ENCODE measurements at regions not wholly inside any gene's neighbourhood (a gene's known extent, or its start where the extent isn't known, plus 50 kb on each side); places are given as distances from the start of the nearest gene placed in this dataset.

- no peak overlapping the region for H3K4me2 ChIP-seq (ENCODE audit: insufficient read depth in 1 of 2, low read depth in 2 of 2, low read length in 2 of 2)
- ChIA-PET CTCF (ENCODE audit: partially characterized antibody) (no interaction called here), POLR2A (ENCODE audit: partially characterized antibody) (no interaction called here)
- H2BK120ac ChIP-seq (replicated peaks; ENCODE audit: low read depth, low read length) = no peak overlapping the region
- H3K18ac ChIP-seq (ENCODE audit: extremely low read depth, low read length) = no peak overlapping the region
- H2AK5ac ChIP-seq (ENCODE audit: low read depth, low read length) = no peak overlapping the region
- H3K27me3 ChIP-seq (replicated peaks in 1 of 4; ENCODE audit: control insufficient read depth in 3 of 4, extremely low read depth in 1 of 4, insufficient read depth in 3 of 4, low read length in 3 of 4) = no peaks in the 10 kb centered on the region
- H3K9me3 ChIP-seq (ENCODE audit: insufficient read depth in 2 of 2, low read depth in 1 of 2, low read length in 1 of 2) = no peaks in the 10 kb centered on the region
- no peak overlapping the region for H3K4me3 ChIP-seq (ENCODE audit: extremely low read depth in 1 of 4, insufficient read depth in 2 of 4, low read depth in 3 of 4, low read length in 4 of 4)
- no peak overlapping the region for H3K27ac ChIP-seq (ENCODE audit: low read depth, low read length)
- H4K5ac ChIP-seq (ENCODE audit: insufficient read length, low read depth, low read length) = no peak overlapping the region
- 100% methylated on average over 1 of the region's 1 CpG; no CpG with 5 or more reads in 1 of the 2 experiments for WGBS, 2 experiments (ENCODE audit: extremely low coverage in 1 of 2, insufficient coverage in 1 of 2, insufficient read length in 1 of 2, insufficient replicate concordance in 2 of 2, low coverage in 1 of 2, low lambda C conversion rate in 2 of 2, missing lambda C conversion rate in 1 of 2)
- H3K4ac ChIP-seq (replicated peaks; ENCODE audit: insufficient read length, low read depth, low read length) = no peak overlapping the region
- H2BK5ac ChIP-seq (ENCODE audit: low read depth, low read length) = no peak overlapping the region
- H3K23me2 ChIP-seq (ENCODE audit: low read depth, low read length) = no peaks in the 10 kb centered on the region
- no peak overlapping the region for H2BK15ac ChIP-seq (ENCODE audit: low read length)
- no peak overlapping the region for H3K9ac ChIP-seq (replicated peaks in 1 of 4; ENCODE audit: extremely low read depth in 1 of 4, low read depth in 3 of 4, low read length in 3 of 4)
- H3K79me1 ChIP-seq (ENCODE audit: low read depth, low read length) = no peaks in the 10 kb centered on the region
- H3K36me3 ChIP-seq (ENCODE audit: control insufficient read depth in 2 of 4, insufficient read depth in 4 of 4, low read length in 3 of 4) = no peaks in the 10 kb centered on the region
- H3K14ac ChIP-seq (ENCODE audit: insufficient read length) = no peak overlapping the region
- no peak overlapping the region for H4K8ac ChIP-seq (ENCODE audit: extremely low read depth, insufficient read depth, low read length)
- no peak for DNase-seq (ENCODE audit: low read depth in 1 of 2, low spot score in 2 of 2)
- no peak for FAIRE-seq
- no peak overlapping the region for H2BK12ac ChIP-seq (ENCODE audit: low read depth, low read length)
- H3K23ac ChIP-seq (ENCODE audit: insufficient read length) = no peak overlapping the region
- H3K4me1 ChIP-seq (replicated peaks in 1 of 4; ENCODE audit: control insufficient read depth in 3 of 4, insufficient read depth in 4 of 4, low read length in 3 of 4) = peaks cover 0 to 4% (median 1%) of the 10 kb centered on the region in 4 experiments; a peak in 2 of 7 replicates
- no peak overlapping the region for H3K56ac ChIP-seq (replicated peaks; ENCODE audit: insufficient read length, low read depth, low read length)
- no peak overlapping the region for H2AFZ ChIP-seq (ENCODE audit: low read length)
- H4K20me1 ChIP-seq (replicated peaks in 1 of 2; ENCODE audit: control insufficient read depth in 1 of 2, insufficient read depth in 2 of 2, low read length in 2 of 2) = no peaks in the 10 kb centered on the region
- no peaks in the 10 kb centered on the region for H3K79me2 ChIP-seq (ENCODE audit: control insufficient read depth in 1 of 2, insufficient read depth in 2 of 2, low read length in 2 of 2)
- H2BK20ac ChIP-seq (ENCODE audit: low read length) = no peak overlapping the region
- no peak overlapping the region for H4K91ac ChIP-seq (replicated peaks; ENCODE audit: insufficient read length, low read length)
- TF ChIP-seq CTBP2 (IDR thresholded peaks at IDR 0.05; ENCODE audit: borderline replicate concordance, insufficient read depth, insufficient read length, low read length) (no peak), KDM5A (IDR thresholded peaks at IDR 0.05; ENCODE audit: low read length) (no peak), TAF7 (optimal IDR thresholded peaks at IDR 0.05; ENCODE audit: borderline replicate concordance, low read depth, low read length) (no peak), CREB1 (IDR thresholded peaks at IDR 0.05) (no peak), TBP (IDR thresholded peaks at IDR 0.05; ENCODE audit: low read depth, low read length) (no peak), SP2 (IDR thresholded peaks at IDR 0.05; ENCODE audit: low read length) (no peak), CHD2 (IDR thresholded peaks at IDR 0.05; ENCODE audit: low read length) (no peak)
Measured at GRCh38 chr18:41484069-41484468, 471.0 kb upstream of the PIK3C3 start.

All from H1 (cell line).